ENCODE measurements at regions not wholly inside any gene's neighbourhood (a gene's known extent, or its start where the extent isn't known, plus 50 kb on each side); places are given as distances from the start of the nearest gene placed in this dataset.

DNA sequence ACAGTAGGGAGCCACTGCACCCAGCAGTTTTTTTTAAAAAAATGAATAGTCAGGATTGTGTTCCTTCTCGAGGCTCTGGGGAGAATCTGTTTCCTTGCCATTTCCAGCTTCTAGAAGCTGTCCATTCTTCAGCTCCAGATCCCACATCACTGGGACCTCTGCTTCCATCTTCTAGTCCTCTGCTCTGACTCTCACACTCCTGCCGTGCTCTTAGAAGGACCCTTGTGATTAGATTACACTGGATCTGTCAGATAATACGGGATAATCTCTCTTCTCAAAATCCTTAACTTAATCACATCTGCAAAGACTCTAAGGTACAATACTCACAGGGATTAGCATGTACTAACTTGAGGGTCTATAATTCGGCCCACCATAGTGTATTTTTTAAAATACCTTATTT is 158.9 kb upstream of the SP4 start:
- H2AFZ ChIP-seq (replicated peaks) = no peak overlapping the region

DNA sequence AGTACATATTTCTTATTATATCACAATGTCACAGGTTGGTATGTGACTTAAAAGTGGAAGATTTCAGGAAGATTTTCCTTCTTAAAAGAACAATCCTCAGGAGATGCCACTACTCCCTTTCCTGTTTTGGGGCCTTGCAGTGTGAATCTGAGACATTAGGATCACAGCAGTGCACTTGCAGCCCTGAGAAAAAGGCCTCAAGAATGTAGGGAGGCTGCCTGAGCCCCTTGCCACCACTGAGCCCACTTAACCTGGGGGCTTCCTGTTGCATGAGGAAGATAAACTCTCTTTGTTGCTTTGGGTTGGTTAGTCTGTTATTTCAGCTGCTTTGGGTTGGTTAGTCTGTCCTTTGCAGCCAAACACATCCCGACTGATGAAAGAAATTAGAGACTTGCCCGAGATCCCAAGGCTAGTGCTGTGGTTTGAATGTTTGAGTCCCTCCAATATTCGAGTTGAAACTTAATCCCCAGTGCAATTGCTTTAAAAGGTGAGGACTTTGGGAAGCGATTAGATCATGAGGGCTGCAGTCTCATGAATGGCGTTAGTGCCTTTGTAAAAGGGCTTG is 151.3 kb upstream of the SP4 start:
- Mint-ChIP-seq H3K9me3 (no peaks in the 10 kb centered on the region), H3K4me1 (peaks cover 8% of the 10 kb centered on the region), H3K4me3 (no peak overlapping the region), H3K27me3 (ENCODE audit: insufficient read depth, low read depth) (peaks cover 4% of the 10 kb centered on the region), H3K27ac (no peak overlapping the region), H3K36me3 (no peaks in the 10 kb centered on the region)
- H3K79me2 ChIP-seq (ENCODE audit: low read depth) = no peaks in the 10 kb centered on the region
- H3K9ac ChIP-seq = no peak overlapping the region
- H2AFZ ChIP-seq (replicated peaks) = peak overlapping the region; percentile 92
- H3K9me3 ChIP-seq (ENCODE audit: low read depth) = no peaks in the 10 kb centered on the region
- peak; percentile 18 for DNase-seq (ENCODE audit: low spot score)
- peaks cover 11% of the 10 kb centered on the region for H3F3A ChIP-seq (ENCODE audit: low read depth)
- H3K4me2 ChIP-seq = peak overlapping the region; percentile 2
- no peaks in the 10 kb centered on the region for H3K27me3 ChIP-seq
- H4K20me1 ChIP-seq (ENCODE audit: low read depth) = no peaks in the 10 kb centered on the region
- TF ChIP-seq EZH2phosphoT487 (IDR thresholded peaks at IDR 0.05) (no peak), EZH2 (IDR thresholded peaks at IDR 0.05) (no peak), CTCF (IDR thresholded peaks at IDR 0.05) (no peak)
- H3K4me3 ChIP-seq = no peak overlapping the region
- peaks cover 12% of the 10 kb centered on the region for H3K4me1 ChIP-seq
- peak overlapping the region; percentile 53 for H3K27ac ChIP-seq
- H3K36me3 ChIP-seq = no peaks in the 10 kb centered on the region

More for the DNA sequence above, 158.9 kb upstream of the SP4 start:
- H3K79me2 ChIP-seq (ENCODE audit: low read depth) = no peaks in the 10 kb centered on the region
- no peaks in the 10 kb centered on the region for H3K36me3 ChIP-seq
- H3K9me3 Mint-ChIP-seq = peaks cover 7% of the 10 kb centered on the region
- H3K36me3 Mint-ChIP-seq = peaks cover 3% of the 10 kb centered on the region
- H3F3A ChIP-seq (ENCODE audit: low read depth) = no peaks in the 10 kb centered on the region
- no peaks in the 10 kb centered on the region for H3K27me3 ChIP-seq
- no peak overlapping the region for H3K27ac Mint-ChIP-seq
- H3K9me3 ChIP-seq (ENCODE audit: low read depth) = no peaks in the 10 kb centered on the region
- no peaks in the 10 kb centered on the region for H3K4me1 ChIP-seq
- no peaks in the 10 kb centered on the region for H4K20me1 ChIP-seq (ENCODE audit: low read depth)
- no peak overlapping the region for H3K4me3 ChIP-seq
- H3K27me3 Mint-ChIP-seq (ENCODE audit: insufficient read depth, low read depth) = no peaks in the 10 kb centered on the region
- no peak overlapping the region for H3K4me3 Mint-ChIP-seq
- no peak overlapping the region for H3K27ac ChIP-seq
- DNase-seq (ENCODE audit: low spot score) = no peak
- TF ChIP-seq EZH2phosphoT487 (IDR thresholded peaks at IDR 0.05) (no peak), EZH2 (IDR thresholded peaks at IDR 0.05) (no peak), CTCF (IDR thresholded peaks at IDR 0.05) (no peak)
- no peak overlapping the region for H3K4me2 ChIP-seq
- no peak overlapping the region for H3K9ac ChIP-seq
- H3K4me1 Mint-ChIP-seq = no peaks in the 10 kb centered on the region

GRCh38 chr7:21278944-21279343 is 148.9 kb upstream of the SP4 start:
- Mint-ChIP-seq H3K4me3 (no peak overlapping the region), H3K9me3 (no peaks in the 10 kb centered on the region), H3K27ac (no peak overlapping the region), H3K27me3 (ENCODE audit: insufficient read depth, low read depth) (peaks cover 4% of the 10 kb centered on the region), H3K36me3 (no peaks in the 10 kb centered on the region), H3K4me1 (peaks cover 8% of the 10 kb centered on the region)
- Histone ChIP-seq H3K4me1 (peaks cover 12% of the 10 kb centered on the region), H3K36me3 (no peaks in the 10 kb centered on the region), H2AFZ (replicated peaks) (no peak overlapping the region), H3K4me2 (no peak overlapping the region), H4K20me1 (ENCODE audit: low read depth) (no peaks in the 10 kb centered on the region), H3K4me3 (no peak overlapping the region), H3K27me3 (no peaks in the 10 kb centered on the region), H3K9me3 (ENCODE audit: low read depth) (no peaks in the 10 kb centered on the region), H3K9ac (no peak overlapping the region), H3K27ac (no peak overlapping the region), H3K79me2 (ENCODE audit: low read depth) (no peaks in the 10 kb centered on the region), H3F3A (ENCODE audit: low read depth) (peaks cover 11% of the 10 kb centered on the region)
- TF ChIP-seq EZH2phosphoT487 (IDR thresholded peaks at IDR 0.05) (no peak), EZH2 (IDR thresholded peaks at IDR 0.05) (no peak), CTCF (IDR thresholded peaks at IDR 0.05) (no peak)
- no peak for DNase-seq (ENCODE audit: low spot score)

Measured in neural progenitor cell (in vitro differentiated cells).